ENCODE measurements at regions not wholly inside any gene's neighbourhood (a gene's known extent, or its start where the extent isn't known, plus 50 kb on each side); places are given as distances from the start of the nearest gene placed in this dataset.

GRCh38 chr3:126279853-126280252, 77.4 kb downstream of the KLF15 start:
- H3K9me3 Mint-ChIP-seq: no peaks in the 10 kb centered on the region
- H3K27me3 Mint-ChIP-seq: peaks cover 34% of the 10 kb centered on the region
- H3K4me1 Mint-ChIP-seq (ENCODE audit: low read depth): no peaks in the 10 kb centered on the region
- H3K27ac Mint-ChIP-seq: no peak overlapping the region
- no peaks in the 10 kb centered on the region for H3K36me3 Mint-ChIP-seq (ENCODE audit: low read depth)
- ATAC-seq (no peak), DNase-seq (no peak)
- no peak overlapping the region for H3K4me3 Mint-ChIP-seq
- intact Hi-C loops (cut with micrococcal nuclease): no loop called here
- ChIA-PET CTCF (no interaction called here), POLR2A (no interaction called here)
- no peak for TF ChIP-seq CTCF (IDR thresholded peaks at IDR 0.05)

- peaks cover 25% of the 10 kb centered on the region for H3K27me3 Mint-ChIP-seq
- ChIA-PET POLR2A (no interaction called here), CTCF (no interaction called here)
- no peak overlapping the region for H3K27ac Mint-ChIP-seq
- ATAC-seq (no peak), DNase-seq (no peak)
- H3K4me1 Mint-ChIP-seq (ENCODE audit: low read depth): no peaks in the 10 kb centered on the region
- H3K9me3 Mint-ChIP-seq: no peaks in the 10 kb centered on the region
- intact Hi-C loops (cut with micrococcal nuclease): no loop called here
- no peak overlapping the region for H3K4me3 Mint-ChIP-seq
- no peaks in the 10 kb centered on the region for H3K36me3 Mint-ChIP-seq (ENCODE audit: low read depth)
- TF ChIP-seq CTCF (IDR thresholded peaks at IDR 0.05): no peak
Measured at GRCh38 chr3:126277629-126278378, 79.4 kb downstream of the KLF15 start.

GRCh38 chr3:126275620-126275904, 81.6 kb downstream of the KLF15 start:
- Mint-ChIP-seq H3K27me3 (peaks cover 15% of the 10 kb centered on the region), H3K4me1 (ENCODE audit: low read depth) (no peaks in the 10 kb centered on the region), H3K36me3 (ENCODE audit: low read depth) (no peaks in the 10 kb centered on the region), H3K9me3 (no peaks in the 10 kb centered on the region), H3K27ac (no peak overlapping the region), H3K4me3 (no peak overlapping the region)
- DNase-seq (no peak), ATAC-seq (no peak)
- no peak for TF ChIP-seq CTCF (IDR thresholded peaks at IDR 0.05)
- POLR2A ChIA-PET: no interaction called here
- CTCF ChIA-PET: no interaction called here
- intact Hi-C loops (cut with micrococcal nuclease): no loop called here

GRCh38 chr3:126274735-126275619, 82.2 kb downstream of the KLF15 start:
- no peaks in the 10 kb centered on the region for H3K4me1 Mint-ChIP-seq (ENCODE audit: low read depth)
- H3K36me3 Mint-ChIP-seq (ENCODE audit: low read depth): no peaks in the 10 kb centered on the region
- no peak overlapping the region for H3K4me3 Mint-ChIP-seq
- peaks cover 15% of the 10 kb centered on the region for H3K27me3 Mint-ChIP-seq
- CTCF ChIA-PET: no interaction called here
- TF ChIP-seq CTCF (IDR thresholded peaks at IDR 0.05): no peak
- POLR2A ChIA-PET: no interaction called here
- ATAC-seq (no peak), DNase-seq (no peak)
- intact Hi-C loops (cut with micrococcal nuclease): no loop called here
- H3K9me3 Mint-ChIP-seq: no peaks in the 10 kb centered on the region
- H3K27ac Mint-ChIP-seq: no peak overlapping the region

- H3K4me3 Mint-ChIP-seq: no peak overlapping the region
- intact Hi-C loops (cut with micrococcal nuclease): no loop called here
- POLR2A ChIA-PET: no interaction called here
- DNase-seq (no peak), ATAC-seq (no peak)
- peaks cover 22% of the 10 kb centered on the region for H3K27me3 Mint-ChIP-seq
- no peak overlapping the region for H3K27ac Mint-ChIP-seq
- no peak for TF ChIP-seq CTCF (IDR thresholded peaks at IDR 0.05)
- no peaks in the 10 kb centered on the region for H3K9me3 Mint-ChIP-seq
- CTCF ChIA-PET: no interaction called here
- H3K36me3 Mint-ChIP-seq (ENCODE audit: low read depth): no peaks in the 10 kb centered on the region
- no peaks in the 10 kb centered on the region for H3K4me1 Mint-ChIP-seq (ENCODE audit: low read depth)
Measured at GRCh38 chr3:126270145-126270811, 86.9 kb downstream of the KLF15 start.
